HG02981 (cell line): ENCODE measurements at regions not wholly inside any gene's neighbourhood (a gene's known extent, or its start where the extent isn't known, plus 50 kb on each side); places are given as distances from the start of the nearest gene placed in this dataset.
"Not testable (repeated sequence)": the region's sequence is repeated elsewhere in the genome, so short reads cannot be mapped to it uniquely, and the experiment has no call there.

Source experiments
- ATAC-seq: cut with Tn5 transposase; IDR thresholded peaks from one replicate; pipeline ENCODE4 v1.9.1; 2021; ENCODE audit warnings: mild to moderate bottlenecking, moderate library complexity; ENCODE audit not compliant: unreplicated experiment

- no peak for ATAC-seq
These were observed 201.9 kb downstream of the MOXD1 start for GRCh38 chr6:132199343-132199742.

- ATAC-seq: no peak
These were observed 202.4 kb downstream of the MOXD1 start for GRCh38 chr6:132198896-132199295.

GRCh38 chr6:132198040-132198439 lies 203.2 kb downstream of the MOXD1 start:
- no peak for ATAC-seq

- no peak for ATAC-seq
These were observed 206.7 kb downstream of the MOXD1 start for GRCh38 chr6:132194529-132194928.

GRCh38 chr6:132192631-132193030 lies 208.6 kb downstream of the MOXD1 start:
- ATAC-seq: no peak

- no peak for ATAC-seq
These were observed 210.5 kb downstream of the MOXD1 start for GRCh38 chr6:132190815-132191175.

- peak; percentile 60 for ATAC-seq
These were observed 211.0 kb downstream of the MOXD1 start for GRCh38 chr6:132190097-132190814.

- ATAC-seq: no peak
These were observed 212.6 kb downstream of the MOXD1 start for GRCh38 chr6:132188556-132189264.

GRCh38 chr6:132187816-132188215 lies 213.5 kb downstream of the MOXD1 start:
- ATAC-seq: no peak

- not testable (repeated sequence) for ATAC-seq
These were observed 216.3 kb downstream of the MOXD1 start for GRCh38 chr6:132184966-132185365.

GRCh38 chr6:132179955-132180354 lies 221.3 kb downstream of the MOXD1 start:
- no peak for ATAC-seq

GRCh38 chr6:132174919-132175318 lies 223.7 kb upstream of the CCN2 start:
- ATAC-seq: no peak

- no peak for ATAC-seq
These were observed 217.8 kb upstream of the CCN2 start for GRCh38 chr6:132168961-132169360.

GRCh38 chr6:132167929-132168892 lies 217.0 kb upstream of the CCN2 start:
- no peak for ATAC-seq

GRCh38 chr6:132166526-132167051 lies 215.4 kb upstream of the CCN2 start:
- no peak for ATAC-seq

GRCh38 chr6:132165677-132166076 lies 214.5 kb upstream of the CCN2 start:
- no peak for ATAC-seq

GRCh38 chr6:132161283-132161682 lies 210.1 kb upstream of the CCN2 start:
- ATAC-seq: no peak

GRCh38 chr6:132153221-132153898 lies 202.2 kb upstream of the CCN2 start:
- no peak for ATAC-seq

- no peak for ATAC-seq
These were observed 196.4 kb upstream of the CCN2 start for GRCh38 chr6:132147530-132148011.

GRCh38 chr6:132144456-132144855 lies 193.3 kb upstream of the CCN2 start:
- ATAC-seq: no peak
